ENCODE measurements at regions not wholly inside any gene's neighbourhood (a gene's known extent, or its start where the extent isn't known, plus 50 kb on each side); places are given as distances from the start of the nearest gene placed in this dataset.
"Not testable (repeated sequence)": the region's sequence is repeated elsewhere in the genome, so short reads cannot be mapped to it uniquely, and the experiment has no call there.

GRCh38 chr7:106346167-106346677 lies 61.4 kb upstream of the NAMPT start:
- H3K27ac ChIP-seq = peak overlapping the region in 2 of 5 donors; percentile 55 to 57
- intact Hi-C loops (cut with DNase I) = no loop called here

DNA sequence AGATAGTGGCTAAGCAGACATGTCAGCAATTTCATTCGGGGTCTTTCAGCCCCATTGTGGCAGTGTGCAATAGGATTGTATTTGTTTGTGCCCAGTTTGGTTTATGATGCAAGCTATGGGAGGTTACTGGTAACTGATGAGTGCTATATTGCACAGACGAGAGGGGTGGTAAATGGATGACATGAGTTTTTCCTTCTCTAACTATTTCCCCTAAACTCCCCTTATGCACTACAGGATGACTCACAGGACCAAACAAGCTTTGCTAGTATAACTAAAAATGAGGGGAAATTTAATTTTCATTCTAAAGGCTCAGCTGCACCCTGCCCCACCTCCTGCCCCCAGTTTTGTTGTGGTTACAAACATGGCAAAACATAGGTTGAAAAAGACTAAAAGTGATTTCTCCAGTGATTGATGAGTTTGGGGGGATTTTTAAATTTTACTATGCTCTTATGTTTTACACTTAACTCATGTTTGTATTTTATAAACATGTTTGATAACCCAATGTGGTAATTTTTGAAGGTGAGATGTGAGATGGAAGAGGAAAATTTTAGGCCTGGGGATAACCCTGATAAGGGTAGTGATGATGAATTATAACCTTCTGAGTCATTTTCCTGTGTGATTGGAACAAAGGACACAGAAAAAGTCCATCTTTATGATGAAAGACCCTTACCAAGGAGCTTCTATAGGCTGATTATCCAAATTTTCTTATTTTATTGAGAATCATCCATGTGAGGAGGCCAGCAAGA lies 60.8 kb upstream of the NAMPT start:
- intact Hi-C loops (cut with DNase I) = no loop called here
- WGBS, 4 donors = 73 to 93% (median 84%) methylated on average over 2 of the region's 2 CpGs
- Histone ChIP-seq H3K4me3 (no peak overlapping the region), H3K36me3 (replicated peaks in 1 of 2) (no peaks in the 10 kb centered on the region), H3K9me3 (replicated peaks in 1 of 3) (no peaks in the 10 kb centered on the region), H3K4me1 (replicated peaks in 1 of 2) (peaks cover 14 to 15% of the 10 kb centered on the region in 2 donors), H3K27me3 (no peaks in the 10 kb centered on the region), H3K27ac (peak overlapping the region in 2 of 5 donors; percentile 48 to 57)
- TF ChIP-seq, protein P1, sequence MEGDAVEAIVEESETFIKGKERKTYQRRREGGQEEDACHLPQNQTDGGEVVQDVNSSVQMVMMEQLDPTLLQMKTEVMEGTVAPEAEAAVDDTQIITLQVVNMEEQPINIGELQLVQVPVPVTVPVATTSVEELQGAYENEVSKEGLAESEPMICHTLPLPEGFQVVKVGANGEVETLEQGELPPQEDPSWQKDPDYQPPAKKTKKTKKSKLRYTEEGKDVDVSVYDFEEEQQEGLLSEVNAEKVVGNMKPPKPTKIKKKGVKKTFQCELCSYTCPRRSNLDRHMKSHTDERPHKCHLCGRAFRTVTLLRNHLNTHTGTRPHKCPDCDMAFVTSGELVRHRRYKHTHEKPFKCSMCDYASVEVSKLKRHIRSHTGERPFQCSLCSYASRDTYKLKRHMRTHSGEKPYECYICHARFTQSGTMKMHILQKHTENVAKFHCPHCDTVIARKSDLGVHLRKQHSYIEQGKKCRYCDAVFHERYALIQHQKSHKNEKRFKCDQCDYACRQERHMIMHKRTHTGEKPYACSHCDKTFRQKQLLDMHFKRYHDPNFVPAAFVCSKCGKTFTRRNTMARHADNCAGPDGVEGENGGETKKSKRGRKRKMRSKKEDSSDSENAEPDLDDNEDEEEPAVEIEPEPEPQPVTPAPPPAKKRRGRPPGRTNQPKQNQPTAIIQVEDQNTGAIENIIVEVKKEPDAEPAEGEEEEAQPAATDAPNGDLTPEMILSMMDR (IDR thresholded peaks at IDR 0.05) = no peak
- no peak for TF ChIP-seq POLR2A (IDR thresholded peaks at IDR 0.05)
- DNase-seq = no peak

More at GRCh38 chr7:106346167-106346677, 61.4 kb upstream of the NAMPT start:
- no peaks in the 10 kb centered on the region for H3K36me3 ChIP-seq (replicated peaks in 1 of 2)
- WGBS, 4 donors = 75 to 78% (median 76%) methylated on average over 2 of the region's 2 CpGs
- no peak for DNase-seq
- TF ChIP-seq POLR2A (IDR thresholded peaks at IDR 0.05) = no peak
- TF ChIP-seq, protein P1 (IDR thresholded peaks at IDR 0.05) = no peak
- no peaks in the 10 kb centered on the region for H3K9me3 ChIP-seq (replicated peaks in 1 of 3)
- H3K27me3 ChIP-seq = no peaks in the 10 kb centered on the region
- H3K4me3 ChIP-seq = no peak overlapping the region
- peaks cover 14 to 15% of the 10 kb centered on the region in 2 donors for H3K4me1 ChIP-seq (replicated peaks in 1 of 2)

- H3K27ac ChIP-seq = peak overlapping the region in 2 of 5 donors; percentile 56 to 74
- TF ChIP-seq POLR2A (IDR thresholded peaks at IDR 0.05) = no peak
- TF ChIP-seq, protein P1 (IDR thresholded peaks at IDR 0.05) = no peak
- no peaks in the 10 kb centered on the region for H3K36me3 ChIP-seq (replicated peaks in 1 of 2)
- H3K4me1 ChIP-seq (replicated peaks in 1 of 2) = peaks cover 14 to 15% of the 10 kb centered on the region in 2 donors
- no peak overlapping the region for H3K4me3 ChIP-seq
- intact Hi-C loops (cut with DNase I) = no loop called here
- no peaks in the 10 kb centered on the region for H3K9me3 ChIP-seq (replicated peaks in 1 of 3)
- no peaks in the 10 kb centered on the region for H3K27me3 ChIP-seq
- 76 to 89% (median 84%) methylated on average over 4 of the region's 4 CpGs for WGBS, 4 donors
- DNase-seq = no peak
These were observed 60.1 kb upstream of the NAMPT start for GRCh38 chr7:106344861-106345260.

- H3K4me1 ChIP-seq (replicated peaks in 1 of 2) = peaks cover 14 to 15% of the 10 kb centered on the region in 2 donors
- TF ChIP-seq, protein P1 (IDR thresholded peaks at IDR 0.05) = no peak
- TF ChIP-seq POLR2A (IDR thresholded peaks at IDR 0.05) = no peak
- peak overlapping the region in 2 of 5 donors; percentile 56 to 74 for H3K27ac ChIP-seq
- H3K4me3 ChIP-seq = no peak overlapping the region
- intact Hi-C loops (cut with DNase I) = no loop called here
- no peak for DNase-seq
- WGBS, 4 donors = 78 to 85% (median 81%) methylated on average over 3 of the region's 3 CpGs
- H3K27me3 ChIP-seq = no peaks in the 10 kb centered on the region
- H3K36me3 ChIP-seq (replicated peaks in 1 of 2) = no peaks in the 10 kb centered on the region
- no peaks in the 10 kb centered on the region for H3K9me3 ChIP-seq (replicated peaks in 1 of 3)
These were observed 59.4 kb upstream of the NAMPT start for GRCh38 chr7:106344211-106344610.

GRCh38 chr7:106342049-106342448 lies 57.3 kb upstream of the NAMPT start:
- H3K4me1 ChIP-seq (replicated peaks in 1 of 2) = peaks cover 13 to 14% of the 10 kb centered on the region in 2 donors
- H3K36me3 ChIP-seq (replicated peaks in 1 of 2); DNase-seq; H3K27ac ChIP-seq; intact Hi-C loops (cut with DNase I); H3K4me3 ChIP-seq; H3K27me3 ChIP-seq; H3K9me3 ChIP-seq (replicated peaks in 1 of 3): not testable (repeated sequence)
- 76 to 85% (median 81%) methylated on average over 3 of the region's 3 CpGs for WGBS, 4 donors

- intact Hi-C loops (cut with DNase I); H3K27me3 ChIP-seq; H3K27ac ChIP-seq; DNase-seq; H3K4me1 ChIP-seq (replicated peaks in 1 of 2); H3K4me3 ChIP-seq; H3K36me3 ChIP-seq (replicated peaks in 1 of 2): not testable (repeated sequence)
- peaks cover 0 to 15% (median 0%) of the 10 kb centered on the region in 3 donors for H3K9me3 ChIP-seq (replicated peaks in 1 of 3)
- 65 to 82% (median 71%) methylated on average over 3 of the region's 3 CpGs for WGBS, 4 donors
These were observed 55.4 kb upstream of the NAMPT start for GRCh38 chr7:106340247-106340596.
